ENCODE measurements at regions not wholly inside any gene's neighbourhood (a gene's known extent, or its start where the extent isn't known, plus 50 kb on each side); places are given as distances from the start of the nearest gene placed in this dataset.

- no peak for TF ChIP-seq CTCF (IDR thresholded peaks at IDR 0.05)
- no peak for TF ChIP-seq POLR2A (IDR thresholded peaks at IDR 0.05)
- no peak for TF ChIP-seq EP300 (IDR thresholded peaks at IDR 0.05)
Observed at GRCh38 chr6:93974332-93974731, 555.0 kb upstream of the EPHA7 start.

All from tibial nerve (tissue), 4 donors.